Activated CD4-positive, alpha-beta T cell treated with anti-CD3 and anti-CD28 coated beads for 36 hours (primary cell): ENCODE measurements at regions not wholly inside any gene's neighbourhood (a gene's known extent, or its start where the extent isn't known, plus 50 kb on each side); places are given as distances from the start of the nearest gene placed in this dataset.

Experiments used
- ATAC-seq: fragments of 200-7000 bp; cut with Tn5 transposase; one replicate; pipeline ENCODE4 v1.10.0; 2021; ENCODE audit warnings: mild to moderate bottlenecking, moderate library complexity
- CTCF ChIA-PET: fragments of 350-600 bp; sonication (Branson Sonifier 250); formaldehyde crosslinking; loops from one replicate; lab custom pipeline; 2021; ENCODE audit warnings: antibody characterized with exemption; lab: Charles Lee
- POLR2A ChIA-PET: fragments of 350-600 bp; sonication (Branson Sonifier 250); formaldehyde crosslinking; loops from one replicate; lab custom pipeline; 2021; ENCODE audit warnings: antibody characterized with exemption, inconsistent platforms; lab: Charles Lee
- DNase-seq: peaks from one replicate; pipeline ENCODE4 v3.0.0-alpha.2; 2020
- H3K27ac Mint-ChIP-seq: one replicate; pipeline ENCODE4 v1.8.0; 2021; ENCODE audit warnings: mixed read lengths
- H3K27me3 Mint-ChIP-seq: one replicate; pipeline ENCODE4 v1.8.0; 2021; ENCODE audit warnings: mixed read lengths
- H3K36me3 Mint-ChIP-seq: one replicate; pipeline ENCODE4 v1.8.0; 2021; ENCODE audit warnings: low read depth, mixed read lengths
- H3K4me1 Mint-ChIP-seq: one replicate; pipeline ENCODE4 v1.8.0; 2021; ENCODE audit warnings: mixed read lengths
- H3K4me3 Mint-ChIP-seq: one replicate; pipeline ENCODE4 v1.8.0; 2021; ENCODE audit warnings: mild to moderate bottlenecking, moderate library complexity, mixed read lengths
- H3K9me3 Mint-ChIP-seq: one replicate; pipeline ENCODE4 v1.8.0; 2021; ENCODE audit warnings: low read depth, mixed read lengths
- intact Hi-C, 2 experiments: fragments of 100-400 bp; cut with DNase I in 1 of 2; cut with micrococcal nuclease in 1 of 2; formaldehyde crosslinking; loops; one replicate each; pipeline versions ENCODE4 v1.14.2 to v1.15.1; 2022 to 2024; cut with DNase I, micrococcal nuclease

- no peak overlapping the region for H3K4me3 Mint-ChIP-seq
- no peak for ATAC-seq
Observed at GRCh38 chr7:146002431-146003078, 114.0 kb upstream of the CNTNAP2 start.

GRCh38 chr7:146002008-146002407 is 114.6 kb upstream of the CNTNAP2 start:
- H3K36me3 Mint-ChIP-seq, result no peaks in the 10 kb centered on the region
- ATAC-seq (no peak), DNase-seq (no peak)
- intact Hi-C loops, result no loop called here
- POLR2A ChIA-PET, result no interaction called here
- H3K27ac Mint-ChIP-seq, result no peak overlapping the region
- no peaks in the 10 kb centered on the region for H3K9me3 Mint-ChIP-seq
- no peaks in the 10 kb centered on the region for H3K4me1 Mint-ChIP-seq
- H3K27me3 Mint-ChIP-seq, result no peaks in the 10 kb centered on the region
- no peak overlapping the region for H3K4me3 Mint-ChIP-seq
- CTCF ChIA-PET, result no interaction called here

More at GRCh38 chr7:146002431-146003078, 114.0 kb upstream of the CNTNAP2 start:
- ChIA-PET POLR2A (no interaction called here), CTCF (no interaction called here)
- Mint-ChIP-seq H3K4me1 (no peaks in the 10 kb centered on the region), H3K9me3 (no peaks in the 10 kb centered on the region), H3K27ac (no peak overlapping the region), H3K36me3 (no peaks in the 10 kb centered on the region), H3K27me3 (no peaks in the 10 kb centered on the region)
- no peak for DNase-seq
- intact Hi-C loops, result no loop called here

GRCh38 chr7:146000882-146001281 is 115.7 kb upstream of the CNTNAP2 start:
- Mint-ChIP-seq H3K4me1 (no peaks in the 10 kb centered on the region), H3K27ac (no peak overlapping the region), H3K36me3 (no peaks in the 10 kb centered on the region), H3K4me3 (no peak overlapping the region), H3K27me3 (no peaks in the 10 kb centered on the region), H3K9me3 (no peaks in the 10 kb centered on the region)
- intact Hi-C loops, result no loop called here
- ChIA-PET POLR2A (no interaction called here), CTCF (no interaction called here)
- no peak for DNase-seq
- no peak for ATAC-seq

GRCh38 chr7:145989469-145989868 is 127.1 kb upstream of the CNTNAP2 start:
- intact Hi-C loops, result no loop called here
- Mint-ChIP-seq H3K27me3 (no peaks in the 10 kb centered on the region), H3K4me1 (no peaks in the 10 kb centered on the region), H3K9me3 (peaks cover 4% of the 10 kb centered on the region), H3K27ac (no peak overlapping the region), H3K36me3 (no peaks in the 10 kb centered on the region), H3K4me3 (no peak overlapping the region)
- ChIA-PET CTCF (no interaction called here), POLR2A (no interaction called here)
- no peak for ATAC-seq
- DNase-seq, result no peak

GRCh38 chr7:145986248-145986874 is 130.2 kb upstream of the CNTNAP2 start:
- Mint-ChIP-seq H3K36me3 (no peaks in the 10 kb centered on the region), H3K27ac (no peak overlapping the region), H3K27me3 (no peaks in the 10 kb centered on the region), H3K4me1 (no peaks in the 10 kb centered on the region), H3K9me3 (peaks cover 4% of the 10 kb centered on the region), H3K4me3 (no peak overlapping the region)
- no peak for DNase-seq
- intact Hi-C loops, result no loop called here
- no peak for ATAC-seq
- ChIA-PET POLR2A (no interaction called here), CTCF (no interaction called here)

- DNase-seq, result no peak
- H3K36me3 Mint-ChIP-seq, result no peaks in the 10 kb centered on the region
- ATAC-seq, result no peak
- intact Hi-C loops, result no loop called here
- no peaks in the 10 kb centered on the region for H3K4me1 Mint-ChIP-seq
- no peak overlapping the region for H3K4me3 Mint-ChIP-seq
- ChIA-PET POLR2A (no interaction called here), CTCF (no interaction called here)
- H3K27me3 Mint-ChIP-seq, result no peaks in the 10 kb centered on the region
- H3K9me3 Mint-ChIP-seq, result peaks cover 4% of the 10 kb centered on the region
- no peak overlapping the region for H3K27ac Mint-ChIP-seq
Observed at GRCh38 chr7:145978769-145979168, 137.8 kb upstream of the CNTNAP2 start.

GRCh38 chr7:145959981-145960380 is 156.6 kb upstream of the CNTNAP2 start:
- Mint-ChIP-seq H3K4me3 (no peak overlapping the region), H3K27me3 (no peaks in the 10 kb centered on the region), H3K9me3 (peaks cover 2% of the 10 kb centered on the region), H3K36me3 (no peaks in the 10 kb centered on the region), H3K4me1 (no peaks in the 10 kb centered on the region), H3K27ac (no peak overlapping the region)
- intact Hi-C loops, result no loop called here
- no peak for ATAC-seq
- ChIA-PET POLR2A (no interaction called here), CTCF (no interaction called here)
- DNase-seq, result no peak

- H3K4me1 Mint-ChIP-seq, result no peaks in the 10 kb centered on the region
- H3K36me3 Mint-ChIP-seq, result no peaks in the 10 kb centered on the region
- POLR2A ChIA-PET, result no interaction called here
- H3K4me3 Mint-ChIP-seq, result no peak overlapping the region
- intact Hi-C loops, result no loop called here
- H3K27ac Mint-ChIP-seq, result no peak overlapping the region
- H3K9me3 Mint-ChIP-seq, result peaks cover 2% of the 10 kb centered on the region
- CTCF ChIA-PET, result interaction anchor here (0.9 kb wide), 1 partner anchor 100 kb away, joined by 3 read pairs; no protein-coding TSS in a partner anchor
- ATAC-seq, result no peak
- H3K27me3 Mint-ChIP-seq, result no peaks in the 10 kb centered on the region
- no peak for DNase-seq
Observed at GRCh38 chr7:145957160-145957890, 159.3 kb upstream of the CNTNAP2 start.

- no peak overlapping the region for H3K27ac Mint-ChIP-seq
- DNase-seq (no peak), ATAC-seq (no peak)
- POLR2A ChIA-PET, result no interaction called here
- CTCF ChIA-PET, result no interaction called here
- no peaks in the 10 kb centered on the region for H3K36me3 Mint-ChIP-seq
- H3K9me3 Mint-ChIP-seq, result peaks cover 8% of the 10 kb centered on the region
- H3K4me3 Mint-ChIP-seq, result no peak overlapping the region
- intact Hi-C loops, result no loop called here
- H3K27me3 Mint-ChIP-seq, result no peaks in the 10 kb centered on the region
- no peaks in the 10 kb centered on the region for H3K4me1 Mint-ChIP-seq
Observed at GRCh38 chr7:145951566-145951965, 165.0 kb upstream of the CNTNAP2 start.

GRCh38 chr7:145928937-145929336 is 187.7 kb upstream of the CNTNAP2 start:
- Mint-ChIP-seq H3K4me3 (no peak overlapping the region), H3K9me3 (no peaks in the 10 kb centered on the region), H3K4me1 (no peaks in the 10 kb centered on the region), H3K27ac (no peak overlapping the region), H3K27me3 (no peaks in the 10 kb centered on the region), H3K36me3 (no peaks in the 10 kb centered on the region)
- ChIA-PET CTCF (no interaction called here), POLR2A (no interaction called here)
- no peak for DNase-seq
- ATAC-seq, result no peak
- intact Hi-C loops, result no loop called here

GRCh38 chr7:145919712-145920111 is 196.9 kb upstream of the CNTNAP2 start:
- H3K27me3 Mint-ChIP-seq, result no peaks in the 10 kb centered on the region
- ChIA-PET CTCF (no interaction called here), POLR2A (no interaction called here)

GRCh38 chr7:145916776-145917175 is 199.8 kb upstream of the CNTNAP2 start:
- Mint-ChIP-seq H3K4me3 (no peak overlapping the region), H3K9me3 (peaks cover 26% of the 10 kb centered on the region), H3K27me3 (no peaks in the 10 kb centered on the region), H3K27ac (no peak overlapping the region), H3K4me1 (no peaks in the 10 kb centered on the region), H3K36me3 (no peaks in the 10 kb centered on the region)
- ChIA-PET CTCF (no interaction called here), POLR2A (no interaction called here)
- no peak for DNase-seq
- intact Hi-C loops, result no loop called here
- no peak for ATAC-seq

More at GRCh38 chr7:145919712-145920111, 196.9 kb upstream of the CNTNAP2 start:
- Mint-ChIP-seq H3K27ac (no peak overlapping the region), H3K9me3 (peaks cover 26% of the 10 kb centered on the region), H3K36me3 (no peaks in the 10 kb centered on the region), H3K4me3 (no peak overlapping the region), H3K4me1 (no peaks in the 10 kb centered on the region)
- ATAC-seq (no peak), DNase-seq (no peak)
- intact Hi-C loops, result no loop called here
